Peyer's patch (tissue), 4 donors: ENCODE measurements at regions not wholly inside any gene's neighbourhood (a gene's known extent, or its start where the extent isn't known, plus 50 kb on each side); places are given as distances from the start of the nearest gene placed in this dataset.

Source experiments
- POLR2A ChIP-seq, 2 donors: fragments of 450-650 bp; IDR thresholded peaks; one replicate each; pipeline ENCODE4 v1.5.1; 2017; ENCODE audit warnings: antibody characterized with exemption in 2 of 2, mild to moderate bottlenecking in 2 of 2, moderate library complexity in 2 of 2
- TF ChIP-seq, protein P1 (sequence below), 6 experiments: fragments of 450-650 bp in 4 of 6; fragments of 200-600 bp in 2 of 6; sonication (generic) in 1 of 6; IDR thresholded peaks; one replicate each; pipeline ENCODE4 v1.5.1; 2017 to 2019; ENCODE audit warnings: antibody characterized with exemption in 6 of 6, mild to moderate bottlenecking in 3 of 6, moderate library complexity in 1 of 6

DNA sequence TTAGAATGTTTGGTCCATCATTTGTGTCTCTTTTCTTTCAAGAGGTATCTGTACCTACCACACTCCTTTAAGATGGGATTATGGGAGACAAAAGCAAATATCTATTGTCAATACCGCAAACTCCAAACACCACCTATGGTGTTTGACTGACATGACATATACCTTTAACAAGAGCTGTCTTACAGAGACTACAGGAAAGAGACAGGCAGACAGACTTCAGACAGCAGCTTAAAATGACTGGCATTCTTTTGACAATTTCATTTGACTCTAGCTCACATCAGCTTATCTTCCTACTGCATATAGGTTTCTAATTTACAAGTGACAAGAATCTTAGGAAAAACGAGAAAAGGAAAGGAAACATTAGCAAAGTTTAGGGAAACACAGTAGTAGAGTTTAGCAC lies 256.0 kb upstream of the TFAP2D start:
- TF ChIP-seq, protein P1, sequence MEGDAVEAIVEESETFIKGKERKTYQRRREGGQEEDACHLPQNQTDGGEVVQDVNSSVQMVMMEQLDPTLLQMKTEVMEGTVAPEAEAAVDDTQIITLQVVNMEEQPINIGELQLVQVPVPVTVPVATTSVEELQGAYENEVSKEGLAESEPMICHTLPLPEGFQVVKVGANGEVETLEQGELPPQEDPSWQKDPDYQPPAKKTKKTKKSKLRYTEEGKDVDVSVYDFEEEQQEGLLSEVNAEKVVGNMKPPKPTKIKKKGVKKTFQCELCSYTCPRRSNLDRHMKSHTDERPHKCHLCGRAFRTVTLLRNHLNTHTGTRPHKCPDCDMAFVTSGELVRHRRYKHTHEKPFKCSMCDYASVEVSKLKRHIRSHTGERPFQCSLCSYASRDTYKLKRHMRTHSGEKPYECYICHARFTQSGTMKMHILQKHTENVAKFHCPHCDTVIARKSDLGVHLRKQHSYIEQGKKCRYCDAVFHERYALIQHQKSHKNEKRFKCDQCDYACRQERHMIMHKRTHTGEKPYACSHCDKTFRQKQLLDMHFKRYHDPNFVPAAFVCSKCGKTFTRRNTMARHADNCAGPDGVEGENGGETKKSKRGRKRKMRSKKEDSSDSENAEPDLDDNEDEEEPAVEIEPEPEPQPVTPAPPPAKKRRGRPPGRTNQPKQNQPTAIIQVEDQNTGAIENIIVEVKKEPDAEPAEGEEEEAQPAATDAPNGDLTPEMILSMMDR (IDR thresholded peaks at IDR 0.05) = no peak
- TF ChIP-seq POLR2A (IDR thresholded peaks at IDR 0.05) = no peak
